A673 (cell line): ENCODE measurements at regions not wholly inside any gene's neighbourhood (a gene's known extent, or its start where the extent isn't known, plus 50 kb on each side); places are given as distances from the start of the nearest gene placed in this dataset.
A peak's percentile ranks its signal among the peaks of the same experiment; 100 is the strongest.

ENCODE experiments used
- BruUV-seq: library from RNA; stranded (reverse); fragments of 400-500 nt; replicated peaks from 2 replicates; lab custom pipeline; 2021; lab: Mats Ljungman, UMichigan
- CTCF ChIA-PET: fragments of 300-600 bp; sonication (Branson Sonifier 250); formaldehyde crosslinking; loops from one replicate; lab custom pipeline; 2022; ENCODE audit warnings: antibody characterized with exemption; lab: Charles Lee
- POLR2A ChIA-PET: fragments of 300-600 bp; sonication (Branson Sonifier 250); formaldehyde crosslinking; loops from one replicate; lab custom pipeline; 2022; ENCODE audit warnings: antibody characterized with exemption; ENCODE audit not compliant: low non-redundant PET; lab: Charles Lee
- DNase-seq: peaks from one replicate; pipeline ENCODE4 v3.0.0-alpha.2; 2015; ENCODE audit warnings: low spot score
- H3K27ac ChIP-seq: fragments of 200-600 bp; sonication (generic); 2 replicates; pipeline ENCODE4 v1.5.1; 2016; ENCODE audit warnings: mixed run types, low read depth, mild to moderate bottlenecking, mixed read lengths, antibody characterized with exemption, low read length; ENCODE audit not compliant: poor library complexity, severe bottlenecking
- H3K27me3 ChIP-seq: fragments of 200-600 bp; sonication (generic); replicated peaks from 2 replicates; pipeline ENCODE4 v1.6.1; 2017; ENCODE audit warnings: mixed run types, low read depth, mild to moderate bottlenecking, mixed read lengths, antibody characterized with exemption, low read length; ENCODE audit not compliant: insufficient read depth, poor library complexity
- H3K36me3 ChIP-seq: fragments of 200-600 bp; sonication (generic); 2 replicates; pipeline ENCODE4 v1.6.1; 2016; ENCODE audit warnings: mixed run types, mild to moderate bottlenecking, mixed read lengths, antibody characterized with exemption, low read length; ENCODE audit not compliant: insufficient read depth, poor library complexity, severe bottlenecking
- H3K4me1 ChIP-seq: fragments of 200-600 bp; sonication (generic); 2 replicates; pipeline ENCODE4 v1.6.1; 2017; ENCODE audit warnings: mixed run types, mild to moderate bottlenecking, mixed read lengths, antibody characterized with exemption, low read length; ENCODE audit not compliant: insufficient read depth, poor library complexity, severe bottlenecking
- H3K4me3 ChIP-seq: fragments of 200-600 bp; sonication (generic); 2 replicates; pipeline ENCODE4 v1.5.1; 2016; ENCODE audit warnings: low read depth, mixed run types, mild to moderate bottlenecking, mixed read lengths, low read length; ENCODE audit not compliant: poor library complexity, severe bottlenecking
- H3K9me3 ChIP-seq: fragments of 200-600 bp; sonication (generic); 2 replicates; pipeline ENCODE4 v1.6.1; 2016; ENCODE audit warnings: mixed run types, low read depth, mild to moderate bottlenecking, mixed read lengths, antibody characterized with exemption, low read length; ENCODE audit not compliant: poor library complexity, severe bottlenecking
- CTCF ChIP-seq: fragments of 300-800, 200-600 bp; sonication (generic); conservative IDR thresholded peaks from 2 replicates; pipeline ENCODE4 v1.5.1; 2017; ENCODE audit warnings: low read depth, mild to moderate bottlenecking, antibody characterized with exemption, low read length, moderate library complexity, mixed read lengths
- EZH2 ChIP-seq: fragments of 200-600 bp; sonication (generic); IDR thresholded peaks from 2 replicates; pipeline ENCODE4 v1.6.1; 2017; ENCODE audit warnings: borderline replicate concordance, low read depth, mild to moderate bottlenecking, mixed read lengths, antibody characterized with exemption, low read length; ENCODE audit not compliant: poor library complexity, severe bottlenecking
- intact Hi-C: fragments of 100-400 bp; cut with micrococcal nuclease; formaldehyde crosslinking; loops from one replicate; pipeline ENCODE4 v1.10.0; 2022; ENCODE audit not compliant: unreplicated experiment

- ChIA-PET POLR2A (no interaction called here), CTCF (no interaction called here)
- Histone ChIP-seq H3K27me3 (no peaks in the 10 kb centered on the region), H3K9me3 (no peaks in the 10 kb centered on the region), H3K4me1 (no peaks in the 10 kb centered on the region), H3K4me3 (no peak overlapping the region), H3K36me3 (no peaks in the 10 kb centered on the region), H3K27ac (no peak overlapping the region)
- intact Hi-C loops: no loop called here
- no TSS peak for BruUV-seq
- no peak for TF ChIP-seq CTCF
- no peak for TF ChIP-seq EZH2
- DNase-seq: peak; percentile 3
These were observed 434.0 kb downstream of the INHBA start for GRCh38 chr7:41268878-41269277.

GRCh38 chr7:41261080-41261479 lies 441.8 kb downstream of the INHBA start:
- intact Hi-C loops: no loop called here
- CTCF ChIA-PET: no interaction called here
- H3K36me3 ChIP-seq: no peaks in the 10 kb centered on the region
- no peak overlapping the region for H3K4me3 ChIP-seq
- BruUV-seq: no TSS peak
- no peak overlapping the region for H3K27ac ChIP-seq
- H3K4me1 ChIP-seq: no peaks in the 10 kb centered on the region
- no peak for DNase-seq
- TF ChIP-seq CTCF (no peak), EZH2 (no peak)
- POLR2A ChIA-PET: no interaction called here
- no peaks in the 10 kb centered on the region for H3K27me3 ChIP-seq
- H3K9me3 ChIP-seq: no peaks in the 10 kb centered on the region

GRCh38 chr7:41257660-41258059 lies 445.2 kb downstream of the INHBA start:
- POLR2A ChIA-PET: no interaction called here
- intact Hi-C loops: no loop called here
- BruUV-seq: no TSS peak

More at GRCh38 chr7:41257660-41258059, 445.2 kb downstream of the INHBA start:
- TF ChIP-seq EZH2 (no peak), CTCF (no peak)
- Histone ChIP-seq H3K27me3 (no peaks in the 10 kb centered on the region), H3K27ac (no peak overlapping the region), H3K9me3 (no peaks in the 10 kb centered on the region), H3K4me3 (no peak overlapping the region), H3K4me1 (no peaks in the 10 kb centered on the region), H3K36me3 (no peaks in the 10 kb centered on the region)
- no peak for DNase-seq
- CTCF ChIA-PET: no interaction called here
